GM19043 (cell line): ENCODE measurements at regions not wholly inside any gene's neighbourhood (a gene's known extent, or its start where the extent isn't known, plus 50 kb on each side); places are given as distances from the start of the nearest gene placed in this dataset.
"Not testable (repeated sequence)": the region's sequence is repeated elsewhere in the genome, so short reads cannot be mapped to it uniquely, and the experiment has no call there.

Experiments used
- ATAC-seq: cut with Tn5 transposase; IDR thresholded peaks from one replicate; pipeline ENCODE4 v1.9.1; 2021; ENCODE audit warnings: low read depth; ENCODE audit not compliant: unreplicated experiment

DNA sequence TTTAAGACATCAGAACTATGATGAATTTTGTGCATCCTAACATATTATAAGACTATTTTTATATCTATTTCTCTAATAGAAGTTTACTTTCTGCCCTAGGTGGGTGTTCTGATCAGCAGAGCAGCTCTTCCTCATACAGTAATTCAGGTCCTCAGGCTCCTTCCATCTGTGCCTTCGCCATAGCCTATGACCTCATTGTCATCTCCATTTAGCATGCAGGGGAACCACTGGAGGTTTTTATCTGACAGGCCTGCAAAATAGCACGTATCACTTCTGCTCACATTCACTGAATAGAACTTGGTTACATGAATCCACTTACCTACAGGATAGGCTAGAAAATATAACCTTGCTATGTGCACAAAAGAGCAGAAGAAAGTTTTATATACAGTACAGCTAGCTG lies 159.4 kb upstream of the CCNH start:
- ATAC-seq, result no peak

DNA sequence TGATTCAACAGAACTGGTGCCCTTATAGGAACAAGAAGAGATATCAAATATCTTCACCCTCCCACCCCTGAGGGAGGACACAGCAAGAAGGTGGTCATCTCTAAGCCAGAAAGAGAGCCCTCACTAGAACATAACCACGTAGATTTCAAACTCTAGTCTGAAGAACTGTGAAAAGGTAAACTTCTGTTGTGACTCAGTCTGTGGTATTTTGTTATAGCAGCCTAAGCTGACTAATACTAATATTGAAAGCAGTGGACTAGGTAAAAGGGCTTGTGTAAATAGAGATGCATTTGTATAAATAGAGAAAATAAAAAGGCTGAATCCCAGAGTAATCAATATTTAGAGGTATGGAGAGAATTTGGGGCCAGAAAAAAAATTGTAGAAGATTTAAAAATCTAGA lies 157.6 kb upstream of the CCNH start:
- no peak for ATAC-seq

DNA sequence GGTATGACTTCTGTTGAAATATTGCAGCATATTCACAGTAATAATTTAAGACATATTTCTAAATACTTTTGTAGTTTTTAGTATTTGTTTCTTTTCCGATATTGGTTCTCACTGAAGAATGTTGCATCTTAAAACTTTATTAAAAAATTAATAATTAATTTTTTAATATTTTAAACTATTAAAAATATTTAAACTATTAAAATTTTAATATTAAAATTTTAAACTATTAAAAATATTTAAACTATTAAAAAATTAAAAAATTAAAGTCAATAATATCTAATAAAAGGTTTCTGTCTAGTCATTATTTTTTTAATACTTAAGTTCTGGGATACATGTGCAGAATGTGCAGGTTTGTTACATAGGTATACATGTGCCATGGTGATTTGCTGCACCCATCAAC lies 149.3 kb upstream of the CCNH start:
- no peak for ATAC-seq

DNA sequence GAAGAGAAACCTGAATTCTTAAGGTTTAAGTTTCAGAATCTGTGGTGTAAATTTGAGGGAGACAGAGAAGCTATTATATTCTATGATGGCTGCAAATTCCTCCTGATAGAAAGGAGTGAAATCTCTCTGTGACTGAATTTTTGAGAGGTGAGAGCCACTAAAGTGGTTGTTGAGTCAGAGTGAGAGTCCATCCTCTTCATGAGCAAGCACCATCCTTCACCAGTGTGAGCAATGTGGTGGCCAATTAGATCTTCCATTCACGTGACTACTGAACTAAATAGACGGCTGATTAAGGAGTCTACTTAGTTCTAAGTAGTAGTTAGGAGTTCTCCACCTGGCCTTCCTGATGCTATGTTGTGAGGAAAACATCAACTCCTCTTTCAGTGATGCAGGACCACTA lies 147.8 kb upstream of the CCNH start:
- no peak for ATAC-seq

DNA sequence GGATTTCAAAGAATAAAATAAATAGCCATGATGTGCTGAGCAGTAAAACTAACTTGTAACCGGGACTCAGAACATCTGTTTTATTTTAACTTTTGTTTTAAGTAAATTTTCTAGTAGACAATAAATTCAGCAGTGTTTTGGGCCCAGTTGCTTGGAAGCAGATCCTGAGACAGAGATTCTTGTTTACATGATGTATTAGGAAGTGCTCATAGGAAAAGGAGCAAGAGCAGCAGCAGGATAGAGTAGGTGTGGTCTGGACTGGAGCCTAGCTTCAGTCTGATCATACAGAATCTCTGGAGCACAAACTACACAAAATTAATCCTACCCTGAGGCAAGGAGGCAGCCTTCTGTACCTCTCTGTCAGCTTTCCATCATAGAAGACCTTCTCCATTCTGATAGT lies 139.2 kb upstream of the CCNH start:
- no peak for ATAC-seq

DNA sequence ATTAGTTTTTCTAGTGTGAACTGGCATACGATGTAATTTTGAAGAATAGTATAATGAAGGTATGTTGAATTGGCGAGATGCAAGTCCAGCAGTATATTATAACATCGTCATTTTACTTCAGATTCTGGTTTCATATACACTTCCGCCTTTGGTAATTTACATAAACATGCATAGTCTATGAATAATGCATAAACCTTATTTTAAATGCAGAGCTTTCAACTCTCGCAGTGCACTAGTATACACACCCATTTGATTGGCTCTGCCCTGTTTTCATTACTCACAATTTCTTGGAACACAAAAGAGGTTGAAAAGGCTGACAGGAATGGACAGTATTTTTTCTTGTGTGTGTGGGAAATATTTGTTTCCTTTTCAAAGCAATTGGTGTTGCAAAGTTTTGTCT lies 128.9 kb upstream of the CCNH start:
- no peak for ATAC-seq

DNA sequence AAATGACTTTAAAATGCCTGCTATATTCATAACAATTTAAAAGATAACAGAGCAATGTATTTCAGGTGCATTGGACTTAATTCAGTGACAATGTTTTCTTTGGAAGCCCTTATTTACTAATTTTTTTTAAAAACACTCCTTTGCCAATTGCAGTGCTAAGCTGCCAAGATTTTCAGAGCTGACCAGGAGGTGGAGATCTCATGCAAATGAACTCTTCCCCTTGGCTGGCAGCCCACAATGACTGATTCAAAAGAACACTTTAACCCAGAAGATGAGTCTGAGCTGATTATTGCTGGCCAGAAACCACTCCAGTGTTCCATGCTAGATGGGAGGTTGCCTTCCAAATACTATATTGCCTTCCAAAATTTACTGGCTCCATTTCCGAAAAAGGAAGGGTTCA lies 128.3 kb upstream of the CCNH start:
- ATAC-seq, result no peak

DNA sequence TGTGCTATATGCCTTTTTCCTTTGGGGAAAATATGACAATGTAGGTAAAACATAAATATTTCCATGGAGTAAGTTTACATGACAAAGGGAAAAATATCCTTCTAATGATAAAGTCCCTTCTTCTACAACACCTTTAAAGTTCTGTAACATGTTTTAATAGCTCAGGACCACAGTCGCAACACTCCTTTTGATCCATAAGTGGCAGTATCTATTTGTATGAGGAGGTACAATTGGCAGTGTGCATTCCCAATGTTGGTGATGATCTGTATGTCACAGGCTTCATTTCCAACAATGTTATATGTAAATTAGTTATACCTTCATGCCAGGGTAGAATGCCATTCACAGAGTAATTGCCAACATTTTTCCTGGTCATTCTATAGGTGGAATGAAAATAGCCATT lies 127.1 kb upstream of the CCNH start:
- no peak for ATAC-seq

DNA sequence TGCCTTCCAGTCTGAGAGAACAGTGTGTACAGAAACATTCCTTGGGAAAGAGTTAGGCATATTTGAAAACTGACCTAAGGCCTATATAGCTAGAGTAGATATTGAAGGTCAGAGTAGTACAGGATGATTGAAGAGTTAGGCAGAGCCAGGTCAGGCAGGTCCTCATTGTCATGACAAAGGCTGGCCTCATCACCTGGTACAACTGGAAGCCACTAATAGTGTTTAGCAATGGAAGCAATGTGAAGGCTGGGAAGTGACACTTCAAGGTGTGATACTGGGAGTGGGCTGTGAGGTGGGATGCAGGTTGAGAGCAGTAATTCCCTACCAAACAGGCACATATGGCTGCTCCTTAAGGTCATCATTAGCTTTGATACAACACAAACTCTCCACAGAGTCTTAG lies 123.6 kb upstream of the CCNH start:
- ATAC-seq, result no peak

DNA sequence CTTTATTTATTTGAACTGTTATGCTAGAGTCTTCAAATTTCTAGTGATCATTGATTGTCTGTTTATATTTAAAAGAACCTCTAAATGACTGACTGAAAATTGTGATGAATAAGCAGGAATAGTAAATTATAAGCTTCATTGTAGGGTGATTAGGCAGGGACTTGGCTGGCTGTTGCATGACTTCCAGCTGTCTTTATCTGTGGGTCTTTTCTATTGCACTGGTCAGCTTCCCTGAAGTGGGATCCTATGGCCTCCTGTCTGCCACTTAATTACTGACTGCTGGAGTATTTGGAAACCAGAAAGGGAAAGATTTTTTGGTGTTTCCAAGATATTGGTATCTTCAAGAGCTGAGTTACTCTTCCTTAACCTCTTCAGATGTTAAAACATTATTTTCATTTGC lies 123.0 kb upstream of the CCNH start:
- ATAC-seq, result no peak

DNA sequence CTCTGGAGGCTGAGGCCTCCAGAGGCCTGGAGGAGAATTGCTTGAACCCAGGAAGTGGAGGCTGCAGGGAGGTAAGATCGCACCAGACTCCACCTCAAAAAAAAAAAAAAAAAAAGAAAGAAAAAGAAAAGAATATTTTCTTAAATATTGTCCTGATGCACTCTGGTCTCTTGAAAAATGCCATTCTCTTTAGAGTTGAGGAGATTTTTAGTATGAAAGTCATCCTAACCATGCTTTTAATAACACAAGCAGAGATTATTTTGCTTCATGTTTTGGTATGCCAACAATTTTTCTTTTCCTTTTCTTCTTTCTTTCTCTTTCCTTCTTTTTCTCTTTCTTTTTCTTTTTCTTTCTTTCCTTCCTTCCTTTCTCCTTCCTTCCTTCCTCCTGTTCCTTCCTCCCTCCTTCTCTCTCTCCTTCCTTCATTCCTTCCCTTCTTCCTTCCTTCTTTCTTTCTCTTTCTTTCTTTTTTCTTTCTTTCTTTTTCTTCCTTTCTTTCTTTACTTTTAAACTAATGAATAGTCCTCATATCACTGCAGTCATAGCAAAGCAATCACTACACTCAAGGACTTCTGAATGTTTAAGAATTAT lies 116.9 kb upstream of the CCNH start:
- no peak for ATAC-seq

DNA sequence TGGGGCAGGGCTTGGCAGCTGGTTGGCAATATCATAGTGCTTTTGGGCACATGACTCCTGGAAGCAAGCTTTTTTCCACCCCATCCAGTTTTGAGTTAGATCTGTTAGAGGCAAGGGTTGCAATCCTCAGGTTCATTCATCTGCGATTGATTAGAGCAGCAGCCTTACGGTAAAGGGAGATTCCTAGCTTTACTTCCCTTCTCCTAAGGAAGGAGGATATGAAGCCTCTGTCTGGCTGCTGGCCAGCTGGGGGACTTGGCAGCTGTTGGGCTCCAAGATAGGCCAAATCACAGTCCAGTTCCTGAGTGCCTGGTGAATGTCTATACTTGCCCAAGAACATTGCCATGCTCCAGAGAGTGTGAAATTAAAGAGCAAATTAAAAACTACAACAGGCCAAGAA lies 113.4 kb upstream of the CCNH start:
- ATAC-seq, result no peak

DNA sequence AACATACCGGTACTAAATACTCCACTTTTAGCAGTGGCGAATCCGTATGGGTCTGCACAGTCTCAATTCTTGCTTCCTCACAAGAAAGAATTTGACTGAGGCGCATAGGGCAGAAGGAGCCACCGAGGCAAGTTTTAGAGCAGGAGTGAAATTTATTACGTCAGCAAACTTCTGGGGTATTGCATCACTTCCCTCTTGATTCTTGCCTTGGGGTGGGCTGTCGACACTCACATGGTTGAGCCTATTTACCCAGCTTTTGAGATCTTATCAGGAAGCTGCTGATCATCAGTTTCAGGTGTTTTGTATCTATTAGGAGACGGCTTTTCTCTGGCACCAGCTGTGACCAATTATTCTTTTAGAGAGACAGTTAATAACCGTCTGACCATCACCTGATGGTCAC lies 111.5 kb upstream of the CCNH start:
- ATAC-seq, result no peak

DNA sequence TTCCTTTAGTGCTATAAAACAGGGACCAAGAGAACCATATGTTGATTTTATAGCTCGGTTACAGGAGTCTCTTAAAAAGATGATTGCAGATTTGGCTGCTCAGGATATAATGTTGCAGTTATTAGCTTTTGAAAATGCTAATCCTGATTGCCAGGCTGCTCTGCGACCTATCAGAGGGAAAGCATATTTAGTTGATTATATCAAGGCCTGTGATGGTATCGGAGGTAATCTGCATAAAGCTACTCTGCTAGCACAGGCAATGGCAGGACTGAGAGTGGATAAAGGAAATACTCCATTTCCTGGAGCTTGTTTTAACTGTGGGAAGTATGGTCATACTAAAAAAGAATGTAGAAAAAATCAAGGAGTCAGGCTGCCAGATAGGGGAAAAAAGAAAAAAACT lies 99.0 kb upstream of the CCNH start:
- ATAC-seq, result not testable (repeated sequence)

DNA sequence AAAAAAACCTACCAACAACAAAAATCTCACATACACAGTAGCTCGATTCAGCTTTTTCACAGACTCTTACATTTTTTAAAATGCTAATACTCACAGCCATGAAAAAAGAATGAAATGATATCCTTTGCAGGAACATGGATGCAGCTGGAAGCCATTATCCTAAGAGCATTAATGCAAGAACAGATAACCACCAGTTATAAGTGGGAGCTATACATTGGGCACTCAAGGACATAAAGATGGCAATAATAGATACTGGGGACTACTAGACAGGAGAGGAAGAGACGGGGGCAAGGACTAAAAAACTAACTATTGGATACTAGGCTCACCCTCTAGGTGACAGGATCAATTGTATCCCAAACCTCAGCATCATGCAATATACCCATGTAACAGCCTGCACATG lies 90.3 kb upstream of the CCNH start:
- no peak for ATAC-seq

DNA sequence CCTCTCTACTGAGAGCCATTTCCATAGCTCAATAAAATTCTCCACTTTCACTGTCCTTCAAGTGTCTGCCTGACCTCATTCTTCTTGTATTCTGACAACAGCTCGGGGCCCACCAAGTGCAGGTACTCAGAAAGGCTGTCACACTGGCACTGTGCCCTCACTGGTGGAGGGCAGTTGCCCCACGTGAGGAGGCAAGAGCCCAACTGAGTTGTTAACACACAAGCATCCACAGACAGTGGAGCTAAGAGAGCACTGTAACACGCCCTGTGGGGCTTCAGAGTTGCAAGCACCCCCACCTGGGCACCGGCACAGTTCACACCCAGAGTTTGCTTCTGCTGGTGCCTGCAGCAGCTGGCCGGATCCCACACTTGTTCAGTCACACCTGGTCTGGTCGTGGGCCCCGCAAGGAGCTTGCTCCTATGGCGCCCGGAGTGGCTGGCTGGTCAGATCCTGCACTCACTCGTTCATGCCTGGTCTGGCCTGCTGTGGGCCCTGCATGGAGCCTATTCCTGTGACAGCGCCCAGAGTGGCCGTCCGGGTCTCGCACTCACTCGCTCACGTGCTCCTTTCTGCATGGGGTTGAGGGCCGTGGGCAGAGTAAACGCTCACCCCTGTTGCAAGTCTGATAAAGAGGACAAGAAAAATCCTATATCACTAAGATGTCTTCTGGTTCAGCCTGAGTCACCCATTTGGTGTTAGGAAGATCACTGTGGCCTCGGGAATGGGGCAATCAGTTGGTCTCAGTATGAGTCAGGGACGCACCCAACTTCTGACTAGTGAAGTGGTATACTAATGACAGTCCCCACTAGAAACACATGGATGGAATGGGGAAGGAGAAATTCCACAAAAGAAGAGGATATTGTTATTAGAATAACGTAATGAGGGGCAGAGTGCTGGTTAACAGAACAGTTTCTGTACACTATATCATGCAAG lies 87.0 kb upstream of the CCNH start:
- no peak for ATAC-seq
